ENCODE measurements at regions not wholly inside any gene's neighbourhood (a gene's known extent, or its start where the extent isn't known, plus 50 kb on each side); places are given as distances from the start of the nearest gene placed in this dataset.

DNA sequence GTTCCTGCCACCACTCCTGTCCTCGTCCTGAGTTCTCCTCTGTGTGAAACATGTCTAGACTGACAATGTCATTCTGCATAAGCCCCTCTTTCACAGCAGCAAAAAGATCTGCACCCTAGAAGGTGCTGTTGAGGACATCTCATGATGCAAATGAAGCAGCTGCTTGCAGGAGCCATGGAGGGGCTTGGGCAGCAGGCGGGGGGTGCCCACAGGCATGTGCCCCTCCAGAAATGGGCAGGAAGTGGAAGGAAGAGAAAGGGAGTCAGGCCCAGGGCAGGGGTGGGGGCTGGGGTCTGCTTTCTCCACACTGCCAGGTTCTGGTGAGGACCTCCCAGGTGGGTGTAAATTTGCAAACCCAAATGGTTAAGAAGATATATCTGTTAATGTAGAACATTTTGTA lies 54.5 kb upstream of the KCNMB1 start:
- TF ChIP-seq, protein P1, sequence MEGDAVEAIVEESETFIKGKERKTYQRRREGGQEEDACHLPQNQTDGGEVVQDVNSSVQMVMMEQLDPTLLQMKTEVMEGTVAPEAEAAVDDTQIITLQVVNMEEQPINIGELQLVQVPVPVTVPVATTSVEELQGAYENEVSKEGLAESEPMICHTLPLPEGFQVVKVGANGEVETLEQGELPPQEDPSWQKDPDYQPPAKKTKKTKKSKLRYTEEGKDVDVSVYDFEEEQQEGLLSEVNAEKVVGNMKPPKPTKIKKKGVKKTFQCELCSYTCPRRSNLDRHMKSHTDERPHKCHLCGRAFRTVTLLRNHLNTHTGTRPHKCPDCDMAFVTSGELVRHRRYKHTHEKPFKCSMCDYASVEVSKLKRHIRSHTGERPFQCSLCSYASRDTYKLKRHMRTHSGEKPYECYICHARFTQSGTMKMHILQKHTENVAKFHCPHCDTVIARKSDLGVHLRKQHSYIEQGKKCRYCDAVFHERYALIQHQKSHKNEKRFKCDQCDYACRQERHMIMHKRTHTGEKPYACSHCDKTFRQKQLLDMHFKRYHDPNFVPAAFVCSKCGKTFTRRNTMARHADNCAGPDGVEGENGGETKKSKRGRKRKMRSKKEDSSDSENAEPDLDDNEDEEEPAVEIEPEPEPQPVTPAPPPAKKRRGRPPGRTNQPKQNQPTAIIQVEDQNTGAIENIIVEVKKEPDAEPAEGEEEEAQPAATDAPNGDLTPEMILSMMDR (conservative IDR thresholded peaks at IDR 0.05), result no peak
- no peak for TF ChIP-seq ZFX (IDR thresholded peaks at IDR 0.05)

All from C4-2B (cell line).